Liver (tissue), 8 donors: ENCODE measurements at regions not wholly inside any gene's neighbourhood (a gene's known extent, or its start where the extent isn't known, plus 50 kb on each side); places are given as distances from the start of the nearest gene placed in this dataset.

ENCODE experiments used
- DNase-seq: peaks from one replicate; pipeline ENCODE4 v3.0.0-alpha.2; 2017; ENCODE audit warnings: low spot score
- H3K27ac ChIP-seq, 2 donors: one replicate each; pipeline ENCODE4 v1.7.0; 2013; ENCODE audit warnings: inconsistent platforms in 2 of 2, low read length in 2 of 2, control low read depth in 1 of 2, low read depth in 1 of 2, mild to moderate bottlenecking in 1 of 2
- H3K27me3 ChIP-seq, 4 donors: one replicate each; pipeline versions ENCODE4 v1.6.1 to v1.7.0; 2013; ENCODE audit warnings: low read length in 3 of 4, inconsistent platforms in 1 of 4, mild to moderate bottlenecking in 1 of 4, moderate library complexity in 1 of 4; ENCODE audit not compliant: control insufficient read depth in 4 of 4, insufficient read depth in 4 of 4
- H3K36me3 ChIP-seq, 4 donors: one replicate each; pipeline versions ENCODE4 v1.6.1 to v1.7.0; 2013; ENCODE audit warnings: low read length in 3 of 4, mild to moderate bottlenecking in 3 of 4, low read depth in 1 of 4, moderate library complexity in 1 of 4; ENCODE audit not compliant: control insufficient read depth in 4 of 4, insufficient read depth in 3 of 4
- H3K4me1 ChIP-seq, 4 donors: one replicate each; pipeline versions ENCODE4 v1.6.1 to v1.7.0; 2013; ENCODE audit warnings: low read length in 3 of 4, mild to moderate bottlenecking in 3 of 4, moderate library complexity in 1 of 4; ENCODE audit not compliant: control insufficient read depth in 4 of 4, insufficient read depth in 4 of 4
- H3K4me3 ChIP-seq, 3 donors: one replicate each; pipeline versions ENCODE4 v1.6.1 to v1.7.0; 2013; ENCODE audit warnings: low read length in 3 of 3, control low read depth in 1 of 3, low read depth in 1 of 3, mild to moderate bottlenecking in 1 of 3
- H3K9ac ChIP-seq, 2 donors: one replicate each; pipeline ENCODE4 v1.7.0; 2013; ENCODE audit warnings: low read length in 2 of 2, mild to moderate bottlenecking in 2 of 2, moderate library complexity in 2 of 2, control low read depth in 1 of 2, low read depth in 1 of 2
- H3K9me3 ChIP-seq, 4 donors: one replicate each; pipeline versions ENCODE4 v1.6.1 to v1.7.0; 2013; ENCODE audit warnings: low read length in 3 of 4; ENCODE audit not compliant: control insufficient read depth in 4 of 4
- ATF3 ChIP-seq: IDR thresholded peaks from 2 replicates; pipeline ENCODE4 v1.6.1; 2016; ENCODE audit warnings: antibody characterized with exemption
- CTCF ChIP-seq: fragments of 150-350 bp; IDR thresholded peaks from 2 replicates; pipeline ENCODE4 v1.5.1; 2017; ENCODE audit warnings: improper control_type of control experiment, low read depth, low read length; ENCODE audit not compliant: missing input control
- FOXA1 ChIP-seq: IDR thresholded peaks from 2 replicates; pipeline ENCODE4 v1.6.1; 2016; ENCODE audit warnings: antibody characterized with exemption
- GABPA ChIP-seq, 2 donors: IDR thresholded peaks in 1 of 2; conservative IDR thresholded peaks in 1 of 2; 2 replicates each; pipeline ENCODE4 v1.6.1; 2016; ENCODE audit warnings: antibody characterized with exemption in 2 of 2, mild to moderate bottlenecking in 1 of 2, moderate library complexity in 1 of 2
- HNF4G ChIP-seq: IDR thresholded peaks from 2 replicates; pipeline ENCODE4 v1.6.1; 2016; ENCODE audit warnings: antibody characterized with exemption
- JUND ChIP-seq, 2 donors: IDR thresholded peaks; 2 replicates each; pipeline ENCODE4 v1.6.1; 2016; ENCODE audit warnings: antibody characterized with exemption in 2 of 2
- MAX ChIP-seq: IDR thresholded peaks from 2 replicates; pipeline ENCODE4 v1.6.1; 2016; ENCODE audit warnings: antibody characterized with exemption
- RAD21 ChIP-seq, 2 donors: IDR thresholded peaks; 2 replicates each; pipeline ENCODE4 v1.6.1; 2016; ENCODE audit warnings: antibody characterized with exemption in 2 of 2, mild to moderate bottlenecking in 2 of 2
- REST ChIP-seq: IDR thresholded peaks from 2 replicates; pipeline ENCODE4 v1.6.1; 2016; ENCODE audit warnings: antibody characterized with exemption, mild to moderate bottlenecking
- RXRA ChIP-seq, 2 donors: IDR thresholded peaks; 2 replicates each; pipeline ENCODE4 v1.6.1; 2017 to 2018; ENCODE audit warnings: antibody characterized with exemption in 2 of 2, mild to moderate bottlenecking in 1 of 2
- SP1 ChIP-seq: IDR thresholded peaks from 2 replicates; pipeline ENCODE4 v1.6.1; 2018; ENCODE audit warnings: antibody characterized with exemption, mild to moderate bottlenecking
- TAF1 ChIP-seq: conservative IDR thresholded peaks from 2 replicates; pipeline ENCODE4 v1.6.1; 2016; ENCODE audit warnings: antibody characterized with exemption, mild to moderate bottlenecking
- YY1 ChIP-seq: IDR thresholded peaks from 2 replicates; pipeline ENCODE4 v1.6.1; 2016; ENCODE audit warnings: antibody characterized with exemption, mild to moderate bottlenecking
- ZBTB33 ChIP-seq: IDR thresholded peaks from 2 replicates; pipeline ENCODE4 v1.6.1; 2016; ENCODE audit warnings: antibody characterized with exemption
- WGBS: extraction: QIAGEN DNeasy Blood & Tissue Kit; methylation state at CpG from one replicate; pipeline ENCODE4 v1.1.7; 2013; 5-methylcytosine and 5-hydroxymethylcytosine counted together
- donor health status: healthy.
- donor health status: healthy.
- donor health status: healthy.
- donor health status: healthy.
- donor health status: healthy.

GRCh38 chr12:38555620-38556591 is 239.3 kb downstream of the ALG10B start (continued):
- TF ChIP-seq REST (no peak), RXRA (IDR thresholded peaks at IDR 0.05) (no peak)

- TF ChIP-seq YY1 (no peak), ATF3 (no peak), TAF1 (no peak), ZBTB33 (no peak), FOXA1 (no peak), RXRA (IDR thresholded peaks at IDR 0.05) (no peak), JUND (IDR thresholded peaks at IDR 0.05) (no peak), CTCF (no peak), MAX (no peak), REST (no peak), HNF4G (no peak), RAD21 (IDR thresholded peaks at IDR 0.05) (no peak), SP1 (no peak), GABPA (IDR thresholded peaks at IDR 0.05 in 1 of 2, conservative IDR thresholded peaks at IDR 0.05 in 1 of 2) (no peak)
- no peaks in the 10 kb centered on the region for H3K4me1 ChIP-seq
- H3K27me3 ChIP-seq: no peaks in the 10 kb centered on the region
- no peaks in the 10 kb centered on the region for H3K9me3 ChIP-seq
- H3K27ac ChIP-seq: no peak overlapping the region
- H3K4me3 ChIP-seq: no peak overlapping the region
- no peak overlapping the region for H3K9ac ChIP-seq
- WGBS: 68% methylated on average over 2 of the region's 2 CpGs
- no peaks in the 10 kb centered on the region for H3K36me3 ChIP-seq
- no peak for DNase-seq
Measured at GRCh38 chr12:38556647-38557046, 240.1 kb downstream of the ALG10B start.
